C4-2B (cell line): ENCODE measurements at regions not wholly inside any gene's neighbourhood (a gene's known extent, or its start where the extent isn't known, plus 50 kb on each side); places are given as distances from the start of the nearest gene placed in this dataset.
"Not testable (repeated sequence)": the region's sequence is repeated elsewhere in the genome, so short reads cannot be mapped to it uniquely, and the experiment has no call there.

ENCODE experiments used
- H3K27ac ChIP-seq: fragments of 450-650 bp; 2 replicates; pipeline ENCODE4 v1.5.1; 2017
- CTCF ChIP-seq: fragments of 450-650 bp; conservative IDR thresholded peaks from 2 replicates; pipeline ENCODE4 v1.5.1; 2017; ENCODE audit warnings: mild to moderate bottlenecking
- ZFX ChIP-seq: fragments of 450-650 bp; IDR thresholded peaks from 2 replicates; pipeline ENCODE4 v1.6.1; 2017

GRCh38 chr1:191729742-191730141, 428.5 kb upstream of the RGS18 start:
- TF ChIP-seq ZFX = no peak
- no peak for TF ChIP-seq CTCF
- no peak overlapping the region for H3K27ac ChIP-seq

DNA sequence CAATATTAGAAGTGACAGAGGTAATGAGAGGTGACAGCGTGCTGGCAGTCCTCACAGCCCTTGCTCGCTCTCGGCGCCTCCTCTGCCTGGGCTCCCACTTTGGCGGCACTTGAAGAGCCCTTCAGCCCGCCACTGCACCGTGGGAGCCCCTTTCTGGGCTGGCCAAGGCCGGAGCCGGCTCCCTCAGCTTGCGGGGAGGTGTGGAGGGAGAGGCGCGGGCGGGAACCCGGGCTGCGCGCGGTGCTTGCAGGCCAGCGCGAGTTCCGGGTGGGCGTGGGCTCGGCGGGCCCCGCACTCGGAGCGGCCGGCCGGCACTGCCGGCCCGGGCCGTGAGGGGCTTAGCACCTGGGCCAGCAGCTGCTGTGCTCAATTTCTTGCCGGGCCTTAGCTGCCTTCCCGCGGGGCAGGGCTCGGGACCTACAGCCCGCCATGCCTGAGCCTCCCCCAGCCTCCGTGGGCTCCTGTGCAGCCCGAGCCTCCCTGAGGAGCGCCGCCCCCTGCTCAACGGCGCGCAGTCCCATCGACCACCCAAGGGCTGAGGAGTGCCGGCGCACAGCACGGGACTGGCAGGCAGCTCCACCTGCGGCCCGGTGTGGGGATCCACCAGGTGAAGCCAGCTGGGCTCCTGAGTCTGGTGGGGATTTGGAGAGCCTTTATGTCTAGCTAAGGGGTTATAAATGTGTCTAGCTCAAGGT, 426.5 kb upstream of the RGS18 start:
- not testable (repeated sequence) for H3K27ac ChIP-seq

- TF ChIP-seq CTCF = no peak
- no peak overlapping the region for H3K27ac ChIP-seq
These were observed 423.9 kb upstream of the RGS18 start for GRCh38 chr1:191734321-191734720.

GRCh38 chr1:191739544-191739943, 418.7 kb upstream of the RGS18 start:
- TF ChIP-seq ZFX = no peak
- no peak for TF ChIP-seq CTCF

DNA sequence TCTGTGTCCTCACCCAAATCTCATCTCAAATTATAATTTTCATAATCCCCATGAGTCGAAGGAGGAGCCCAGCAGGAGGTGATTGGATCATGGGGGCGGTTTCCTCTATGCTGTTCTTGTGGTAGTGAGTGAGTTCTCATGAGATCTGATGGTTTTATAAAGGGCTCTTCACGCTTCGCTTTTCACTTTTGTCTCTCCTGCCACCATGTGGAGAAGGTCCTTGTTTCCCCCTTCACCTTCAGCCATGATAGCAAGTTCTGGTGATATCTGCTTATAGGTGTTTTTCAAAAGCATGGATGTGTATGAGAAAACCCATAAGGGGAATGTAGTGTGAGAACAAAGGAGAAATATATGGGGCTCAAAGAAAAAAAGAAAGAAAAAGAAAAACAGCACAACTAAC, 405.9 kb upstream of the RGS18 start:
- TF ChIP-seq ZFX = no peak
- TF ChIP-seq CTCF = peak; percentile 40
- no peak overlapping the region for H3K27ac ChIP-seq

More at GRCh38 chr1:191739544-191739943, 418.7 kb upstream of the RGS18 start:
- H3K27ac ChIP-seq = no peak overlapping the region

DNA sequence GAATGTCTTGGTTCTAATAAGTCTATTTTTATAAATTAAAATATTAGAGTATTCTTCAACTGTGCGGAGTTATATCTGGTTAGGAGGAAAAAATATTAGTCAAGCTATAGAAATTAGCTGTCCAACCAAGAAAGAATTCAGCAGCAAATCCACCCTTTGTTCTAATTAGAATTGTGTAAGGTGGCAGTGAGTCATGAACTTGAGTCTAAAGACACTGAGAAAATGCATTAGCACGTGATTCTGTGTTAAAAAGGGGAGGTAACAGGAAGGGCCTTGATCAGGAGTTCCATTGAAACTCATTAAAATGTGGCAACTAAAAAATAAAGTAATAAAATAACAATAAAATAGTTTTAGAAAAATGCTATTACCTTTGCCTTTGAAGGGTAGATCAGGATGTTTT, 398.2 kb upstream of the RGS18 start:
- no peak for TF ChIP-seq CTCF
- no peak for TF ChIP-seq ZFX

GRCh38 chr1:191788551-191788950, 369.7 kb upstream of the RGS18 start:
- TF ChIP-seq ZFX = no peak
- TF ChIP-seq CTCF = no peak
- H3K27ac ChIP-seq = no peak overlapping the region

More for the DNA sequence above, 398.2 kb upstream of the RGS18 start:
- H3K27ac ChIP-seq = no peak overlapping the region

- H3K27ac ChIP-seq = no peak overlapping the region
- no peak for TF ChIP-seq CTCF
- no peak for TF ChIP-seq ZFX
These were observed 360.1 kb upstream of the RGS18 start for GRCh38 chr1:191798178-191798577.
